AG04449 (cell line): ENCODE measurements at regions not wholly inside any gene's neighbourhood (a gene's known extent, or its start where the extent isn't known, plus 50 kb on each side); places are given as distances from the start of the nearest gene placed in this dataset.

Source experiments
- CTCF ChIA-PET: fragments of 350-600 bp; formaldehyde crosslinking; extraction: SDS; loops from one replicate; lab custom pipeline; 2021; ENCODE audit warnings: antibody characterized with exemption; lab: Yijun Ruan, JAX
- POLR2A ChIA-PET: fragments of 400-600, 350-600 bp; formaldehyde crosslinking; extraction: SDS; loops from one replicate; lab custom pipeline; 2020; ENCODE audit warnings: antibody characterized with exemption, inconsistent platforms; lab: Yijun Ruan, JAX
- DNase-seq: peaks from one replicate; pipeline ENCODE4 v3.0.0-alpha.2; 2010; ENCODE audit warnings: low read depth, low spot score
- H3K4me3 ChIP-seq: 2 replicates; pipeline ENCODE4 v1.5.1; 2011; ENCODE audit warnings: low read depth, mild to moderate bottlenecking, control low read depth, low read length
- CTCF ChIP-seq: IDR thresholded peaks from one replicate; pipeline ENCODE4 v1.5.1; 2011; ENCODE audit warnings: mild to moderate bottlenecking, moderate library complexity, low read length, control low read depth, inconsistent platforms; ENCODE audit not compliant: insufficient read depth; ENCODE audit errors: missing control alignments

GRCh38 chr20:10877342-10877741, 203.5 kb upstream of the JAG1 start:
- CTCF ChIA-PET: no interaction called here
- no peak for TF ChIP-seq CTCF
- POLR2A ChIA-PET: no interaction called here
- H3K4me3 ChIP-seq: no peak overlapping the region
- DNase-seq: no peak

GRCh38 chr20:10883166-10883565, 209.4 kb upstream of the JAG1 start:
- no peak for DNase-seq
- ChIA-PET POLR2A (no interaction called here), CTCF (no interaction called here)
- no peak overlapping the region for H3K4me3 ChIP-seq
- no peak for TF ChIP-seq CTCF

- CTCF ChIA-PET: no interaction called here
- DNase-seq: no peak
- H3K4me3 ChIP-seq: no peak overlapping the region
- no peak for TF ChIP-seq CTCF
- POLR2A ChIA-PET: no interaction called here
These were observed 219.5 kb upstream of the JAG1 start for GRCh38 chr20:10893321-10893720.

- TF ChIP-seq CTCF: no peak
- CTCF ChIA-PET: no interaction called here
- H3K4me3 ChIP-seq: no peak overlapping the region
- POLR2A ChIA-PET: no interaction called here
- DNase-seq: no peak
These were observed 223.5 kb upstream of the JAG1 start for GRCh38 chr20:10897336-10897735.

- TF ChIP-seq CTCF: no peak
- CTCF ChIA-PET: no interaction called here
These were observed 224.8 kb upstream of the JAG1 start for GRCh38 chr20:10898552-10898951.

GRCh38 chr20:10902174-10902573, 228.4 kb upstream of the JAG1 start:
- CTCF ChIA-PET: interaction anchor here (0.7 kb wide), 1 partner anchor 18 kb away, joined by 3 read pairs; no protein-coding TSS in a partner anchor
- POLR2A ChIA-PET: interaction anchor here (1.9 kb wide), 1 partner anchor 17 kb away, joined by 5 read pairs; no protein-coding TSS in a partner anchor

More at GRCh38 chr20:10898552-10898951, 224.8 kb upstream of the JAG1 start:
- no peak for DNase-seq
- POLR2A ChIA-PET: interaction anchor here (0.6 kb wide), 1 partner anchor 309 kb away, joined by 4 read pairs; no protein-coding TSS in a partner anchor
- H3K4me3 ChIP-seq: no peak overlapping the region

More at GRCh38 chr20:10902174-10902573, 228.4 kb upstream of the JAG1 start:
- H3K4me3 ChIP-seq: no peak overlapping the region
- DNase-seq: no peak
- no peak for TF ChIP-seq CTCF
